SK-N-SH (cell line): ENCODE measurements at regions not wholly inside any gene's neighbourhood (a gene's known extent, or its start where the extent isn't known, plus 50 kb on each side); places are given as distances from the start of the nearest gene placed in this dataset.

Source experiments
- CTCF ChIA-PET: fragments of 300-600, 350-600 bp; formaldehyde crosslinking; extraction: SDS; loops from one replicate; lab custom pipeline; 2021; lab: Yijun Ruan, JAX
- POLR2A ChIA-PET: fragments of 350-600 bp; sonication (Branson Sonifier 250); formaldehyde crosslinking; extraction: SDS; loops from one replicate; lab custom pipeline; 2020; ENCODE audit warnings: antibody characterized with exemption, inconsistent platforms; lab: Yijun Ruan, JAX
- DNase-seq: peaks from one replicate; pipeline ENCODE4 v3.0.0; 2012
- H2AFZ ChIP-seq: fragments of 200-600 bp; sonication (generic); 2 replicates; pipeline ENCODE4 v1.8.1; 2016; ENCODE audit warnings: antibody characterized with exemption, mild to moderate bottlenecking, low read depth
- H3F3A ChIP-seq: fragments of 200-600 bp; sonication (generic); replicated peaks from 2 replicates; pipeline ENCODE3; 2016; ENCODE audit warnings: antibody characterized with exemption, mild to moderate bottlenecking; ENCODE audit not compliant: insufficient read depth
- H3K27ac ChIP-seq, 2 experiments: fragments of 200-500 bp in 1 of 2; fragments of 200-600 bp in 1 of 2; sonication (Bioruptor generic) in 1 of 2; sonication (generic), shearing (Covaris generic) in 1 of 2; 2 replicates each; pipeline versions ENCODE4 v1.5.1 to v1.6.1; 2014 to 2016; ENCODE audit warnings: low read depth in 2 of 2, inconsistent platforms in 1 of 2, low read length in 1 of 2, mild to moderate bottlenecking in 1 of 2, mixed read lengths in 1 of 2
- H3K27me3 ChIP-seq: fragments of 200-600 bp; sonication (generic), shearing (Covaris generic); 2 replicates; pipeline ENCODE4 v1.6.1; 2016; ENCODE audit warnings: mixed run types; ENCODE audit not compliant: insufficient read depth
- H3K36me3 ChIP-seq, 2 experiments: fragments of 200-500 bp in 1 of 2; fragments of 200-600 bp in 1 of 2; sonication (Bioruptor generic) in 1 of 2; sonication (generic) in 1 of 2; replicated peaks in 1 of 2; 2 replicates each; pipeline versions ENCODE3 to v1.5.1; 2014 to 2016; ENCODE audit warnings: low read length in 1 of 2, mild to moderate bottlenecking in 1 of 2; ENCODE audit not compliant: insufficient read depth in 2 of 2, control insufficient read depth in 1 of 2
- H3K4me1 ChIP-seq, 2 experiments: fragments of 200-500 bp in 1 of 2; fragments of 200-600 bp in 1 of 2; sonication (Bioruptor generic) in 1 of 2; sonication (generic), shearing (Covaris generic) in 1 of 2; 2 replicates each; pipeline versions ENCODE4 v1.5.1 to v1.6.1; 2014 to 2016; ENCODE audit warnings: low read depth in 1 of 2, low read length in 1 of 2, mixed run types in 1 of 2; ENCODE audit not compliant: insufficient read depth in 2 of 2, control insufficient read depth in 1 of 2
- H3K4me2 ChIP-seq: fragments of 200-600 bp; sonication (generic), shearing (Covaris generic); 2 replicates; pipeline ENCODE4 v1.6.1; 2017; ENCODE audit warnings: mixed run types
- H3K4me3 ChIP-seq, 2 experiments: fragments of 200-500 bp in 1 of 2; fragments of 200-600 bp in 1 of 2; sonication (Bioruptor generic) in 1 of 2; sonication (generic), shearing (Covaris generic) in 1 of 2; 2 replicates each; pipeline versions ENCODE4 v1.5.1 to v1.8.1; 2014 to 2016; ENCODE audit warnings: low read depth in 2 of 2, inconsistent platforms in 1 of 2, low read length in 1 of 2, mild to moderate bottlenecking in 1 of 2, mixed read lengths in 1 of 2, moderate library complexity in 1 of 2
- H3K79me2 ChIP-seq: fragments of 200-600 bp; sonication (generic); 2 replicates; pipeline ENCODE4 v1.8.1; 2017; ENCODE audit warnings: mild to moderate bottlenecking; ENCODE audit not compliant: insufficient read depth
- H3K9ac ChIP-seq: fragments of 200-600 bp; sonication (generic); 2 replicates; pipeline ENCODE4 v1.6.1; 2017; ENCODE audit warnings: mixed run types
- H3K9me2 ChIP-seq: fragments of 200-600 bp; sonication (generic); 2 replicates; pipeline ENCODE4 v1.6.1; 2017; ENCODE audit warnings: mixed run types
- H3K9me3 ChIP-seq: fragments of 200-600 bp; sonication (generic); 2 replicates; pipeline ENCODE4 v1.6.1; 2017; ENCODE audit warnings: mixed run types, mild to moderate bottlenecking, moderate library complexity
- H4K20me1 ChIP-seq: fragments of 200-600 bp; sonication (generic); 2 replicates; pipeline ENCODE4 v1.6.1; 2017; ENCODE audit warnings: mild to moderate bottlenecking, mixed run types; ENCODE audit not compliant: insufficient read depth
- EP300 ChIP-seq, 2 experiments: IDR thresholded peaks; 2 replicates each; pipeline versions ENCODE4 v1.4.0 to v1.6.1; 2012; ENCODE audit warnings: borderline replicate concordance in 1 of 2, low read depth in 1 of 2, low read length in 1 of 2
- EZH2phosphoT487 ChIP-seq: fragments of 200-600 bp; sonication (generic); IDR thresholded peaks from 2 replicates; pipeline ENCODE4 v1.6.1; 2017; ENCODE audit warnings: low read depth, mixed run types, mild to moderate bottlenecking, antibody characterized with exemption, moderate library complexity, borderline replicate concordance
- FOSL2 ChIP-seq: IDR thresholded peaks from 2 replicates; pipeline ENCODE4 v1.4.0; 2012; ENCODE audit warnings: low read depth, mild to moderate bottlenecking, moderate library complexity, borderline replicate concordance
- FOXJ3 ChIP-seq: sonication (generic); formaldehyde crosslinking; IDR thresholded peaks from 2 replicates; pipeline ENCODE4 v1.5.1; 2020; ENCODE audit warnings: mild to moderate bottlenecking, missing genetic modification reagents
- FOXM1 ChIP-seq: IDR thresholded peaks from 2 replicates; pipeline ENCODE4 v1.4.0; 2012; ENCODE audit warnings: low read depth, mild to moderate bottlenecking
- GABPA ChIP-seq: IDR thresholded peaks from 2 replicates; pipeline ENCODE4 v1.4.0; 2012; ENCODE audit warnings: low read depth, mild to moderate bottlenecking
- GATA2 ChIP-seq: sonication (generic); formaldehyde crosslinking; IDR thresholded peaks from 2 replicates; pipeline ENCODE4 v1.5.0; 2020; ENCODE audit warnings: mild to moderate bottlenecking, missing genetic modification reagents
- JUND ChIP-seq: IDR thresholded peaks from 2 replicates; pipeline ENCODE4 v1.4.0; 2012
- NFIC ChIP-seq: IDR thresholded peaks from 2 replicates; pipeline ENCODE4 v1.4.0; 2012; ENCODE audit warnings: borderline replicate concordance
- PBX3 ChIP-seq: IDR thresholded peaks from 2 replicates; pipeline ENCODE4; 2012
- POLR2AphosphoS5 ChIP-seq: IDR thresholded peaks from 2 replicates; pipeline ENCODE4 v1.6.1; 2012; ENCODE audit warnings: low read depth, low read length
- RAD21 ChIP-seq: IDR thresholded peaks from 2 replicates; pipeline ENCODE4 v1.6.1; 2012; ENCODE audit warnings: mild to moderate bottlenecking, low read length
- RCOR1 ChIP-seq: fragments of 150-350 bp; IDR thresholded peaks from 2 replicates; pipeline ENCODE4 v1.6.1; 2017; ENCODE audit warnings: antibody characterized with exemption, low read length
- SIN3A ChIP-seq: IDR thresholded peaks from 2 replicates; pipeline ENCODE4 v1.6.1; 2012; ENCODE audit warnings: low read depth, mild to moderate bottlenecking, low read length, moderate library complexity, borderline replicate concordance
- SMC3 ChIP-seq: IDR thresholded peaks from 2 replicates; pipeline ENCODE4 v1.6.1; 2012; ENCODE audit warnings: low read depth, low read length, improper control_type of control experiment
- TAF1 ChIP-seq: IDR thresholded peaks from 2 replicates; pipeline ENCODE4 v1.6.1; 2012; ENCODE audit warnings: low read depth, mild to moderate bottlenecking, low read length, moderate library complexity, borderline replicate concordance
- TEAD4 ChIP-seq: IDR thresholded peaks from 2 replicates; pipeline ENCODE4 v1.4.0; 2012; ENCODE audit warnings: mild to moderate bottlenecking, borderline replicate concordance; ENCODE audit not compliant: insufficient read depth
- YY1 ChIP-seq: IDR thresholded peaks from 2 replicates; pipeline ENCODE4 v1.4.0; 2012; ENCODE audit warnings: low read depth, mild to moderate bottlenecking
- ZBTB33 ChIP-seq: IDR thresholded peaks from 2 replicates; pipeline ENCODE4 v1.4.0; 2012; ENCODE audit warnings: low read depth, borderline replicate concordance
- whole genome bisulfite sequencing: methylation state at CpG from one replicate; pipeline ENCODE4 v1.1.6; 2017; ENCODE audit warnings: low lambda C conversion rate; 5-methylcytosine and 5-hydroxymethylcytosine counted together
- TF ChIP-seq, protein P1 (sequence below): fragments of 150-350 bp; IDR thresholded peaks from 2 replicates; pipeline ENCODE4 v1.6.1; 2016; ENCODE audit warnings: mild to moderate bottlenecking, low read depth, low read length

- Histone ChIP-seq H3K36me3 (no peaks in the 10 kb centered on the region), H4K20me1 (no peaks in the 10 kb centered on the region), H3K4me3 (no peak overlapping the region), H3F3A (no peaks in the 10 kb centered on the region), H3K27me3 (no peaks in the 10 kb centered on the region), H3K9ac (no peak overlapping the region), H3K4me1 (no peaks in the 10 kb centered on the region)
- DNase-seq, result no peak
- WGBS, result 31% methylated on average over 4 of the region's 4 CpGs
- POLR2A ChIA-PET, result no interaction called here
- TF ChIP-seq EZH2phosphoT487 (no peak), TEAD4 (no peak), ZBTB33 (no peak), FOXM1 (no peak), GATA2 (CRISPR knock-in tag) (no peak), POLR2AphosphoS5 (no peak), NFIC (no peak), GABPA (no peak), PBX3 (no peak), TAF1 (no peak), SIN3A (no peak), RCOR1 (no peak)
- TF ChIP-seq, protein P1, sequence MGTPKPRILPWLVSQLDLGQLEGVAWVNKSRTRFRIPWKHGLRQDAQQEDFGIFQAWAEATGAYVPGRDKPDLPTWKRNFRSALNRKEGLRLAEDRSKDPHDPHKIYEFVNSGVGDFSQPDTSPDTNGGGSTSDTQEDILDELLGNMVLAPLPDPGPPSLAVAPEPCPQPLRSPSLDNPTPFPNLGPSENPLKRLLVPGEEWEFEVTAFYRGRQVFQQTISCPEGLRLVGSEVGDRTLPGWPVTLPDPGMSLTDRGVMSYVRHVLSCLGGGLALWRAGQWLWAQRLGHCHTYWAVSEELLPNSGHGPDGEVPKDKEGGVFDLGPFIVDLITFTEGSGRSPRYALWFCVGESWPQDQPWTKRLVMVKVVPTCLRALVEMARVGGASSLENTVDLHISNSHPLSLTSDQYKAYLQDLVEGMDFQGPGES, result no peak
- TF ChIP-seq, all 33 proteins: peak for 0
- Histone ChIP-seq H3K27ac (no peak overlapping the region), H3K9me3 (no peaks in the 10 kb centered on the region), H3K4me2 (no peak overlapping the region), H2AFZ (no peak overlapping the region), H3K79me2 (no peaks in the 10 kb centered on the region), H3K9me2 (no peaks in the 10 kb centered on the region)
- CTCF ChIA-PET, result interaction anchor here (1.3 kb wide), 1 partner anchor 590 kb away, joined by 3 read pairs; no protein-coding TSS in a partner anchor
Observed at GRCh38 chr13:54184576-54184975, 1156.0 kb downstream of the OLFM4 start.

DNA sequence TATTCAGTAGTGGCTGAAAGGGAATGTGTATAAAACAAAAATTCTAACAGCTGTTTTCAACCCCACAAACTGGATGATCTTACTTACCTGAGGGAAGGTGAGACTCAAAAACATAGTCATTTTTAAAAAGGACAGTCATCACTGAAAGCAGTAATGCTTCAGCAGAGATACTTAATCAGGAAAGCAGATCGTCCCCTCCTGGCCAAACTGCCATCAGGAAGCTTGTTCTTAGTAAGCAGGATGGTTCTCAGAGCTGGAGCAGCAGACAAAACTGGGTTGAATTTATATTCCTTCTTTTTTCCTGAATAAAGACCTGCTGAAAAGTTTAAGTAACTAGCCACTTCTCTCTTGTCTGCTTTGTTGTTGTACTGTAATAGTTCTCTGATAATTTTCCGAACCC is 1156.5 kb downstream of the OLFM4 start:
- Histone ChIP-seq H3K9me3 (no peaks in the 10 kb centered on the region), H3K27me3 (no peaks in the 10 kb centered on the region), H3K9me2 (no peaks in the 10 kb centered on the region), H3K36me3 (no peaks in the 10 kb centered on the region), H3F3A (no peaks in the 10 kb centered on the region), H3K4me1 (no peaks in the 10 kb centered on the region), H3K27ac (no peak overlapping the region), H3K9ac (no peak overlapping the region), H3K79me2 (no peaks in the 10 kb centered on the region), H4K20me1 (no peaks in the 10 kb centered on the region), H3K4me3 (no peak overlapping the region), H3K4me2 (no peak overlapping the region), H2AFZ (no peak overlapping the region)
- ChIA-PET CTCF (interaction anchor here (1.3 kb wide), 1 partner anchor 590 kb away, joined by 3 read pairs; no protein-coding TSS in a partner anchor), POLR2A (no interaction called here)
- WGBS, result 6% methylated on average over 2 of the region's 2 CpGs
- DNase-seq, result no peak
- TF ChIP-seq JUND (no peak), TEAD4 (no peak), TAF1 (no peak), FOXJ3 (CRISPR knock-in tag) (no peak), EP300 (IDR thresholded peaks at IDR 0.05; ENCODE audit: borderline replicate concordance in 1 of 2, low read depth in 1 of 2, low read length in 1 of 2) (no peak), ZBTB33 (no peak), EZH2phosphoT487 (no peak), SMC3 (no peak), FOSL2 (no peak), FOXM1 (no peak), RAD21 (no peak), RCOR1 (no peak), YY1 (no peak)
- TF ChIP-seq, protein P1, result no peak
